ENCODE measurements at regions not wholly inside any gene's neighbourhood (a gene's known extent, or its start where the extent isn't known, plus 50 kb on each side); places are given as distances from the start of the nearest gene placed in this dataset.

GRCh38 chr2:30046979-30047378 is 99.8 kb upstream of the YPEL5 start:
- DNase-seq (ENCODE audit: low read depth, low spot score), result no peak

GRCh38 chr2:30048636-30049175 is 98.1 kb upstream of the YPEL5 start:
- no peaks in the 10 kb centered on the region for H3K4me1 ChIP-seq (ENCODE audit: control insufficient read depth, extremely low read depth, insufficient read depth, low read length)
- H3K9me1 ChIP-seq (replicated peaks; ENCODE audit: control insufficient read depth, extremely low read depth, insufficient read depth, low read length), result no peaks in the 10 kb centered on the region
- H3K36me3 ChIP-seq (ENCODE audit: control insufficient read depth in 2 of 2, extremely low read depth in 1 of 2, insufficient read depth in 2 of 2, low read length in 2 of 2), result no peaks in the 10 kb centered on the region
- no peaks in the 10 kb centered on the region for H3K9me3 ChIP-seq (replicated peaks; ENCODE audit: control insufficient read depth, insufficient read depth, low read length)
- no peaks in the 10 kb centered on the region for H3K79me2 ChIP-seq (ENCODE audit: control insufficient read depth, insufficient read depth, low read length)
- intact Hi-C loops (cut with micrococcal nuclease), result no loop called here
- FAIRE-seq, result no peak
- H3K4me2 ChIP-seq (ENCODE audit: insufficient read depth, low read length), result no peak overlapping the region
- H3K4me3 ChIP-seq (replicated peaks in 1 of 3; ENCODE audit: insufficient read depth in 1 of 3, low read depth in 1 of 3, low read length in 3 of 3), result no peak overlapping the region
- BruUV-seq (replicated peaks), result no TSS peak
- H2AFZ ChIP-seq (ENCODE audit: low read depth, low read length), result no peak overlapping the region
- TF ChIP-seq JUN (IDR thresholded peaks at IDR 0.05; ENCODE audit: borderline replicate concordance, insufficient read depth, insufficient read length, low read depth), result no peak
- no peak for TF ChIP-seq CTCF (IDR thresholded peaks at IDR 0.05; ENCODE audit: extremely low read depth in 1 of 2, insufficient read depth in 1 of 2, low read depth in 1 of 2, low read length in 2 of 2)
- TF ChIP-seq POLR2A (IDR thresholded peaks at IDR 0.05; ENCODE audit: low read depth, low read length), result no peak
- no peak for TF ChIP-seq GATA2 (IDR thresholded peaks at IDR 0.05; ENCODE audit: insufficient read depth, insufficient read length, low read depth, low read length)
- no peak for TF ChIP-seq FOS (IDR thresholded peaks at IDR 0.05; ENCODE audit: borderline replicate concordance, insufficient read depth, low read length)
- no peak for TF ChIP-seq MYC (IDR thresholded peaks at IDR 0.05; ENCODE audit: low read depth, low read length)
- TF ChIP-seq EZH2 (IDR thresholded peaks at IDR 0.05; ENCODE audit: borderline replicate concordance, low read depth, low read length, severe bottlenecking), result no peak
- no peak for TF ChIP-seq POLR2AphosphoS5 (IDR thresholded peaks at IDR 0.05; ENCODE audit: insufficient read depth, low read depth, low read length)
- no peak for TF ChIP-seq MAX (IDR thresholded peaks at IDR 0.05; ENCODE audit: insufficient read depth, insufficient read length)
- ChIA-PET POLR2A (no interaction called here), CTCF (no interaction called here)
- no peaks in the 10 kb centered on the region for H4K20me1 ChIP-seq (replicated peaks; ENCODE audit: control insufficient read depth, extremely low read depth, insufficient read depth, low read length)
- no peak overlapping the region for H3K27ac ChIP-seq (ENCODE audit: insufficient read depth, low read depth, low read length)
- no peaks in the 10 kb centered on the region for H3K27me3 ChIP-seq (ENCODE audit: control insufficient read depth in 2 of 2, insufficient read depth in 2 of 2, low read length in 2 of 2)
- no peak for DNase-seq (ENCODE audit: low read depth, low spot score)
- dilution Hi-C loops (cut with MboI; ENCODE audit: extremely low pct_ligation_motif_present, low sequenced_read_pairs), result no loop called here
- no peak overlapping the region for H3K9ac ChIP-seq (replicated peaks; ENCODE audit: extremely low read depth, insufficient read depth, low read length)

More at GRCh38 chr2:30046979-30047378, 99.8 kb upstream of the YPEL5 start:
- ChIA-PET POLR2A (no interaction called here), CTCF (no interaction called here)
- no peak overlapping the region for H3K27ac ChIP-seq (ENCODE audit: insufficient read depth, low read depth, low read length)
- no peak for FAIRE-seq
- H3K4me1 ChIP-seq (ENCODE audit: control insufficient read depth, extremely low read depth, insufficient read depth, low read length), result no peaks in the 10 kb centered on the region
- H3K36me3 ChIP-seq (ENCODE audit: control insufficient read depth in 2 of 2, extremely low read depth in 1 of 2, insufficient read depth in 2 of 2, low read length in 2 of 2), result no peaks in the 10 kb centered on the region
- no peak overlapping the region for H3K9ac ChIP-seq (replicated peaks; ENCODE audit: extremely low read depth, insufficient read depth, low read length)
- no peak overlapping the region for H3K4me3 ChIP-seq (replicated peaks in 1 of 3; ENCODE audit: insufficient read depth in 1 of 3, low read depth in 1 of 3, low read length in 3 of 3)
- TF ChIP-seq MYC (IDR thresholded peaks at IDR 0.05; ENCODE audit: low read depth, low read length) (no peak), JUN (IDR thresholded peaks at IDR 0.05; ENCODE audit: borderline replicate concordance, insufficient read depth, insufficient read length, low read depth) (no peak), GATA2 (IDR thresholded peaks at IDR 0.05; ENCODE audit: insufficient read depth, insufficient read length, low read depth, low read length) (no peak), MAX (IDR thresholded peaks at IDR 0.05; ENCODE audit: insufficient read depth, insufficient read length) (no peak), FOS (IDR thresholded peaks at IDR 0.05; ENCODE audit: borderline replicate concordance, insufficient read depth, low read length) (no peak)
- dilution Hi-C loops (cut with MboI; ENCODE audit: extremely low pct_ligation_motif_present, low sequenced_read_pairs), result no loop called here
- H3K4me2 ChIP-seq (ENCODE audit: insufficient read depth, low read length), result no peak overlapping the region
- intact Hi-C loops (cut with micrococcal nuclease), result no loop called here
- no TSS peak for BruUV-seq (replicated peaks)
- H3K9me1 ChIP-seq (replicated peaks; ENCODE audit: control insufficient read depth, extremely low read depth, insufficient read depth, low read length), result no peaks in the 10 kb centered on the region
- no peaks in the 10 kb centered on the region for H3K79me2 ChIP-seq (ENCODE audit: control insufficient read depth, insufficient read depth, low read length)
- no peaks in the 10 kb centered on the region for H3K27me3 ChIP-seq (ENCODE audit: control insufficient read depth in 2 of 2, insufficient read depth in 2 of 2, low read length in 2 of 2)
- no peaks in the 10 kb centered on the region for H3K9me3 ChIP-seq (replicated peaks; ENCODE audit: control insufficient read depth, insufficient read depth, low read length)
- H4K20me1 ChIP-seq (replicated peaks; ENCODE audit: control insufficient read depth, extremely low read depth, insufficient read depth, low read length), result no peaks in the 10 kb centered on the region
- H2AFZ ChIP-seq (ENCODE audit: low read depth, low read length), result no peak overlapping the region

All from endothelial cell of umbilical vein (primary cell).